WTC11 (cell line): ENCODE measurements at regions not wholly inside any gene's neighbourhood (a gene's known extent, or its start where the extent isn't known, plus 50 kb on each side); places are given as distances from the start of the nearest gene placed in this dataset.

Experiments
- ATAC-seq: fragments of 200-7000 bp; cut with Tn5 transposase; 2 replicates; pipeline ENCODE4 v1.10.0; 2021; ENCODE audit warnings: mild to moderate bottlenecking, moderate library complexity
- CTCF ChIA-PET: fragments of 300-600 bp; sonication (Branson Sonifier 250); formaldehyde crosslinking; loops from one replicate; lab custom pipeline; 2021; ENCODE audit warnings: antibody characterized with exemption; lab: Charles Lee
- POLR2A ChIA-PET: fragments of 350-600 bp; sonication (Branson Sonifier 250); formaldehyde crosslinking; loops from one replicate; lab custom pipeline; 2021; ENCODE audit warnings: antibody characterized with exemption; lab: Charles Lee
- DNase-seq: peaks from one replicate; pipeline ENCODE4 v3.0.0; 2021; ENCODE audit warnings: low spot score
- H3K27ac Mint-ChIP-seq: 2 replicates; pipeline ENCODE4 v1.8.0; 2021; ENCODE audit warnings: mixed read lengths
- H3K27me3 Mint-ChIP-seq: 2 replicates; pipeline ENCODE4 v1.8.0; 2021; ENCODE audit warnings: low read depth, mild to moderate bottlenecking, moderate library complexity, mixed read lengths
- H3K36me3 Mint-ChIP-seq: 2 replicates; pipeline ENCODE4 v1.8.0; 2021; ENCODE audit warnings: mixed read lengths
- H3K4me1 Mint-ChIP-seq: 2 replicates; pipeline ENCODE4 v1.8.0; 2022; ENCODE audit warnings: mixed read lengths
- H3K4me3 Mint-ChIP-seq: 2 replicates; pipeline ENCODE4 v1.8.0; 2021; ENCODE audit warnings: mild to moderate bottlenecking, moderate library complexity, mixed read lengths
- H3K9me3 Mint-ChIP-seq: 2 replicates; pipeline ENCODE4 v1.8.0; 2021; ENCODE audit warnings: mixed read lengths
- AR ChIP-seq: fragments of 250-450 bp; sonication (Bioruptor Pico); IDR thresholded peaks from 2 replicates; pipeline ENCODE4 v1.9.0; 2021; ENCODE audit warnings: mild to moderate bottlenecking
- ARID4B ChIP-seq: sonication (generic); formaldehyde crosslinking; IDR thresholded peaks from 2 replicates; pipeline ENCODE4 v1.8.0; 2023; ENCODE audit warnings: missing genetic modification reagents, mild to moderate bottlenecking, borderline replicate concordance
- FOXP4 ChIP-seq: sonication (generic); formaldehyde crosslinking; IDR thresholded peaks from 2 replicates; pipeline ENCODE4 v1.8.0; 2022; ENCODE audit warnings: mild to moderate bottlenecking, missing genetic modification reagents
- IRF2 ChIP-seq: sonication (generic); formaldehyde crosslinking; IDR thresholded peaks from 2 replicates; pipeline ENCODE4 v1.8.0; 2022; ENCODE audit warnings: low read depth, missing genetic modification reagents, borderline replicate concordance
- JUN ChIP-seq: sonication (generic); formaldehyde crosslinking; IDR thresholded peaks from 2 replicates; pipeline ENCODE4 v1.8.0; 2023; ENCODE audit warnings: mild to moderate bottlenecking, missing genetic modification reagents
- RORB ChIP-seq: fragments of 250-450 bp; sonication (Bioruptor Pico); IDR thresholded peaks from 2 replicates; pipeline ENCODE4 v1.9.0; 2021; ENCODE audit warnings: mild to moderate bottlenecking
- SOX15 ChIP-seq: fragments of 250-450 bp; sonication (Bioruptor Pico); IDR thresholded peaks from 2 replicates; pipeline ENCODE4 v1.9.0; 2021; ENCODE audit warnings: mild to moderate bottlenecking
- TCF7 ChIP-seq: sonication (generic); formaldehyde crosslinking; IDR thresholded peaks from 2 replicates; pipeline ENCODE4 v1.8.0; 2022; ENCODE audit warnings: mild to moderate bottlenecking, low read depth, missing genetic modification reagents, moderate library complexity
- ZNF121 ChIP-seq: sonication (generic); formaldehyde crosslinking; IDR thresholded peaks from 2 replicates; pipeline ENCODE4 v1.8.0; 2023; ENCODE audit warnings: missing genetic modification reagents
- ZNF281 ChIP-seq: sonication (generic); formaldehyde crosslinking; IDR thresholded peaks from 2 replicates; pipeline ENCODE4 v1.8.0; 2023; ENCODE audit warnings: mild to moderate bottlenecking, missing genetic modification reagents
- TF ChIP-seq, protein P1 (sequence below): fragments of 200-600 bp; IDR thresholded peaks from 2 replicates; pipeline ENCODE4 v1.8.0; 2022; ENCODE audit warnings: antibody characterized with exemption
- TF ChIP-seq, protein P2 (sequence below): sonication (generic); formaldehyde crosslinking; IDR thresholded peaks from 2 replicates; pipeline ENCODE4 v1.8.1; 2022; ENCODE audit warnings: mild to moderate bottlenecking, missing genetic modification reagents, moderate library complexity, borderline replicate concordance
- TF ChIP-seq, protein P3 (sequence below): sonication (generic); formaldehyde crosslinking; IDR thresholded peaks from 2 replicates; pipeline ENCODE4 v1.8.1; 2023; ENCODE audit warnings: mild to moderate bottlenecking, missing genetic modification reagents
- TF ChIP-seq, protein P4 (sequence below): fragments of 250-450 bp; sonication (Bioruptor Pico); IDR thresholded peaks from 2 replicates; pipeline ENCODE4 v1.8.0; 2021; ENCODE audit warnings: mild to moderate bottlenecking

GRCh38 chr7:109125001-109125400 lies 555.3 kb downstream of the DNAJB9 start:
- H3K27me3 Mint-ChIP-seq, result no peaks in the 10 kb centered on the region
- H3K4me1 Mint-ChIP-seq, result peaks cover 60% of the 10 kb centered on the region
- H3K36me3 Mint-ChIP-seq, result no peaks in the 10 kb centered on the region
- no peak for ATAC-seq
- ChIA-PET POLR2A (no interaction called here), CTCF (no interaction called here)
- H3K4me3 Mint-ChIP-seq, result no peak overlapping the region
- no peak for DNase-seq
- peak overlapping the region; percentile 0; the same call in 1 of the 2 replicates for H3K27ac Mint-ChIP-seq
- no peaks in the 10 kb centered on the region; the same call in 1 of the 2 replicates for H3K9me3 Mint-ChIP-seq
- TF ChIP-seq SOX15 (CRISPR knock-in tag) (no peak), ARID4B (CRISPR knock-in tag) (no peak), ZNF281 (CRISPR knock-in tag) (no peak), TCF7 (CRISPR knock-in tag) (no peak), AR (CRISPR knock-in tag) (no peak), IRF2 (CRISPR knock-in tag) (no peak)
- TF ChIP-seq, protein P1, sequence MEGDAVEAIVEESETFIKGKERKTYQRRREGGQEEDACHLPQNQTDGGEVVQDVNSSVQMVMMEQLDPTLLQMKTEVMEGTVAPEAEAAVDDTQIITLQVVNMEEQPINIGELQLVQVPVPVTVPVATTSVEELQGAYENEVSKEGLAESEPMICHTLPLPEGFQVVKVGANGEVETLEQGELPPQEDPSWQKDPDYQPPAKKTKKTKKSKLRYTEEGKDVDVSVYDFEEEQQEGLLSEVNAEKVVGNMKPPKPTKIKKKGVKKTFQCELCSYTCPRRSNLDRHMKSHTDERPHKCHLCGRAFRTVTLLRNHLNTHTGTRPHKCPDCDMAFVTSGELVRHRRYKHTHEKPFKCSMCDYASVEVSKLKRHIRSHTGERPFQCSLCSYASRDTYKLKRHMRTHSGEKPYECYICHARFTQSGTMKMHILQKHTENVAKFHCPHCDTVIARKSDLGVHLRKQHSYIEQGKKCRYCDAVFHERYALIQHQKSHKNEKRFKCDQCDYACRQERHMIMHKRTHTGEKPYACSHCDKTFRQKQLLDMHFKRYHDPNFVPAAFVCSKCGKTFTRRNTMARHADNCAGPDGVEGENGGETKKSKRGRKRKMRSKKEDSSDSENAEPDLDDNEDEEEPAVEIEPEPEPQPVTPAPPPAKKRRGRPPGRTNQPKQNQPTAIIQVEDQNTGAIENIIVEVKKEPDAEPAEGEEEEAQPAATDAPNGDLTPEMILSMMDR, result no peak
- TF ChIP-seq, protein P2, sequence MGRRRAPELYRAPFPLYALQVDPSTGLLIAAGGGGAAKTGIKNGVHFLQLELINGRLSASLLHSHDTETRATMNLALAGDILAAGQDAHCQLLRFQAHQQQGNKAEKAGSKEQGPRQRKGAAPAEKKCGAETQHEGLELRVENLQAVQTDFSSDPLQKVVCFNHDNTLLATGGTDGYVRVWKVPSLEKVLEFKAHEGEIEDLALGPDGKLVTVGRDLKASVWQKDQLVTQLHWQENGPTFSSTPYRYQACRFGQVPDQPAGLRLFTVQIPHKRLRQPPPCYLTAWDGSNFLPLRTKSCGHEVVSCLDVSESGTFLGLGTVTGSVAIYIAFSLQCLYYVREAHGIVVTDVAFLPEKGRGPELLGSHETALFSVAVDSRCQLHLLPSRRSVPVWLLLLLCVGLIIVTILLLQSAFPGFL (CRISPR knock-in tag), result no peak

GRCh38 chr7:109126404-109127050 lies 556.9 kb downstream of the DNAJB9 start:
- POLR2A ChIA-PET, result no interaction called here

More at GRCh38 chr7:109126404-109127050, 556.9 kb downstream of the DNAJB9 start:
- Mint-ChIP-seq H3K9me3 (no peaks in the 10 kb centered on the region; the same call in 1 of the 2 replicates), H3K4me1 (peaks cover 51% of the 10 kb centered on the region), H3K27me3 (no peaks in the 10 kb centered on the region), H3K27ac (peak overlapping the region; percentile 67), H3K4me3 (no peak overlapping the region), H3K36me3 (no peaks in the 10 kb centered on the region)
- DNase-seq, result no peak
- peak; percentile 68 for ATAC-seq
- TF ChIP-seq, protein P3, sequence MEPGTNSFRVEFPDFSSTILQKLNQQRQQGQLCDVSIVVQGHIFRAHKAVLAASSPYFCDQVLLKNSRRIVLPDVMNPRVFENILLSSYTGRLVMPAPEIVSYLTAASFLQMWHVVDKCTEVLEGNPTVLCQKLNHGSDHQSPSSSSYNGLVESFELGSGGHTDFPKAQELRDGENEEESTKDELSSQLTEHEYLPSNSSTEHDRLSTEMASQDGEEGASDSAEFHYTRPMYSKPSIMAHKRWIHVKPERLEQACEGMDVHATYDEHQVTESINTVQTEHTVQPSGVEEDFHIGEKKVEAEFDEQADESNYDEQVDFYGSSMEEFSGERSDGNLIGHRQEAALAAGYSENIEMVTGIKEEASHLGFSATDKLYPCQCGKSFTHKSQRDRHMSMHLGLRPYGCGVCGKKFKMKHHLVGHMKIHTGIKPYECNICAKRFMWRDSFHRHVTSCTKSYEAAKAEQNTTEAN (CRISPR knock-in tag), result no peak
- TF ChIP-seq ZNF121 (CRISPR knock-in tag) (peak; percentile 80), JUN (CRISPR knock-in tag) (no peak), FOXP4 (CRISPR knock-in tag) (no peak), RORB (no peak)
- TF ChIP-seq, protein P4, sequence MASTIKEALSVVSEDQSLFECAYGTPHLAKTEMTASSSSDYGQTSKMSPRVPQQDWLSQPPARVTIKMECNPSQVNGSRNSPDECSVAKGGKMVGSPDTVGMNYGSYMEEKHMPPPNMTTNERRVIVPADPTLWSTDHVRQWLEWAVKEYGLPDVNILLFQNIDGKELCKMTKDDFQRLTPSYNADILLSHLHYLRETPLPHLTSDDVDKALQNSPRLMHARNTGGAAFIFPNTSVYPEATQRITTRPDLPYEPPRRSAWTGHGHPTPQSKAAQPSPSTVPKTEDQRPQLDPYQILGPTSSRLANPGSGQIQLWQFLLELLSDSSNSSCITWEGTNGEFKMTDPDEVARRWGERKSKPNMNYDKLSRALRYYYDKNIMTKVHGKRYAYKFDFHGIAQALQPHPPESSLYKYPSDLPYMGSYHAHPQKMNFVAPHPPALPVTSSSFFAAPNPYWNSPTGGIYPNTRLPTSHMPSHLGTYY, result no peak
- CTCF ChIA-PET, result interaction anchor here (0.5 kb wide), 1 partner anchor 219 kb away, joined by 3 read pairs; no protein-coding TSS in a partner anchor
